ENCODE measurements at regions not wholly inside any gene's neighbourhood (a gene's known extent, or its start where the extent isn't known, plus 50 kb on each side); places are given as distances from the start of the nearest gene placed in this dataset.

DNA sequence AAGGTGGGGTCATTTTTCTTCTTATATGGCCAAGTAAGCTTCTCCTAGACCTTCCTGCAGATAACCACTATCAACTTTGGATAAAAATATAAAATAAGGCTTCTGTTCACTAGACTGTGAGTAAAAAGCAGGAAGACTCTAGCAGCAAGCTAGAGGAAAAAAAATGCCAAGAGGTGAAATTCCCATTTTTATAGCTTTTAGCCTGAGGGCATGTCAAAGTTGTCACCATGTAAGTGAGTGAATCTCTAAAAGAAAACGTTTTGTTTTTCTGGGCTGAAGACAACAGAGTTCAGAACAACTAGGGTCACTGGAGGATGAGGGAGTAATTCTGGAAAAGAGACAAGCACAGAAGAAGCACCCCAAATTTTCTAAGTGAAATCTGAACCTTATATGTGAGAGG, 143.9 kb upstream of the DIO3 start:
- no peak for DNase-seq (ENCODE audit: low spot score)
- TF ChIP-seq, protein P1, sequence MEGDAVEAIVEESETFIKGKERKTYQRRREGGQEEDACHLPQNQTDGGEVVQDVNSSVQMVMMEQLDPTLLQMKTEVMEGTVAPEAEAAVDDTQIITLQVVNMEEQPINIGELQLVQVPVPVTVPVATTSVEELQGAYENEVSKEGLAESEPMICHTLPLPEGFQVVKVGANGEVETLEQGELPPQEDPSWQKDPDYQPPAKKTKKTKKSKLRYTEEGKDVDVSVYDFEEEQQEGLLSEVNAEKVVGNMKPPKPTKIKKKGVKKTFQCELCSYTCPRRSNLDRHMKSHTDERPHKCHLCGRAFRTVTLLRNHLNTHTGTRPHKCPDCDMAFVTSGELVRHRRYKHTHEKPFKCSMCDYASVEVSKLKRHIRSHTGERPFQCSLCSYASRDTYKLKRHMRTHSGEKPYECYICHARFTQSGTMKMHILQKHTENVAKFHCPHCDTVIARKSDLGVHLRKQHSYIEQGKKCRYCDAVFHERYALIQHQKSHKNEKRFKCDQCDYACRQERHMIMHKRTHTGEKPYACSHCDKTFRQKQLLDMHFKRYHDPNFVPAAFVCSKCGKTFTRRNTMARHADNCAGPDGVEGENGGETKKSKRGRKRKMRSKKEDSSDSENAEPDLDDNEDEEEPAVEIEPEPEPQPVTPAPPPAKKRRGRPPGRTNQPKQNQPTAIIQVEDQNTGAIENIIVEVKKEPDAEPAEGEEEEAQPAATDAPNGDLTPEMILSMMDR (IDR thresholded peaks at IDR 0.05; ENCODE audit: extremely low read depth, missing control alignments), result no peak

DNA sequence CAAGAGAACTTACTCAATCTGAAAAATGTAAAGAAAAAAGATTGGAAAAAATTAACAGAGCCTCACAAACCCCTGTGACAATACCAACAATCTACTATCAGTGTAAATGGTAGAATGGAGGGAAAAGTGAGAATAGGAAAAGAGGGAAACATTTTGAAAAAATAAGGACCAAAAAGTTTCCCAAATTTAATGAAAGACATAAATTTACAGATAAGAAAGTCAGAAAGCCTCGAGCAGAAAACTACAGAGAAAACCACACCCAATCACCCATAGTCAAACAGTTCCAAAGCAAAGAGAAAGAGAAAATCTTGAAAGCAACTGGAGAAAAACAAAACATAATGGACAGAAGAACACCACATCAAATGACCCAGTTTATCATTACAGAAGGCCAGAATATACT, 142.7 kb upstream of the DIO3 start:
- DNase-seq (ENCODE audit: low spot score), result no peak
- TF ChIP-seq, protein P1 (IDR thresholded peaks at IDR 0.05; ENCODE audit: extremely low read depth, missing control alignments), result no peak

DNA sequence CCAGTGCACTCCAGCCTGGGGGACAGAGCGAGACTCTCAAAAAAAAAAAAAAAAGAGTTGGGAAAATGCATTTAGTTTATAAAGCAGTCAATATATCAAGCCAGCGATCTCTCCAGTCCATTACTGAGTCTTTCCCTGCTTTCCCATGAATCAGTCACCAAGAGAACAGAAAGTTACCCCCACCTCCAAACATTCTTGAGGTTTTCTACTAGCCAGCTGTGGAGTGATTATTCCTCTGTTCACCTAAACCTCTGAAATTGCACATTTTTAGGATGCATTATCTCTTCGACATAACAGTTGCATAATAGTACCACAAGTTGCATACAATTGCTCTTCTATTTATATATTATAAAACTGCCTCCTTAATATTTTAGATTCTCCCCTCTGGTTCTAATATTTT, 134.8 kb upstream of the DIO3 start:
- TF ChIP-seq, protein P1 (IDR thresholded peaks at IDR 0.05; ENCODE audit: extremely low read depth, missing control alignments), result no peak
- DNase-seq (ENCODE audit: low spot score), result no peak

DNA sequence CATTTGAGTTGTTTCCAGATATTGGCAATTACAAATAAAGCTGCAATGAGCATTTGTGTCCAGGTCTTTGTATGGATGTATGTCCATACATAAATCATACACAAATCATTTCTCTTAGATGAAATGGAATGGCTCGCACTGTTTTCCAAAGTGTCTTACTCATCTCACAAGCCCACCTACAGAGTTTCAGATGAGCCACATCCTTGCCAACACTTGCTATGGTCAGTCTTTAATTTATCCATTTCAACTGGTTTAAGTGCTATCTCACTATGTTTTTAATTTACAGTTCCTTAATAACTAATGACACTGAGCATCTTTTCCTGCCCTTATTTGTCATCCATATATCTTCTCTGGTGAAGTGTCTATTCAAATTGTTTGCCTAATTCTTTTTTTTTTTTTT, 132.9 kb upstream of the DIO3 start:
- TF ChIP-seq, protein P1 (IDR thresholded peaks at IDR 0.05; ENCODE audit: extremely low read depth, missing control alignments), result no peak

DNA sequence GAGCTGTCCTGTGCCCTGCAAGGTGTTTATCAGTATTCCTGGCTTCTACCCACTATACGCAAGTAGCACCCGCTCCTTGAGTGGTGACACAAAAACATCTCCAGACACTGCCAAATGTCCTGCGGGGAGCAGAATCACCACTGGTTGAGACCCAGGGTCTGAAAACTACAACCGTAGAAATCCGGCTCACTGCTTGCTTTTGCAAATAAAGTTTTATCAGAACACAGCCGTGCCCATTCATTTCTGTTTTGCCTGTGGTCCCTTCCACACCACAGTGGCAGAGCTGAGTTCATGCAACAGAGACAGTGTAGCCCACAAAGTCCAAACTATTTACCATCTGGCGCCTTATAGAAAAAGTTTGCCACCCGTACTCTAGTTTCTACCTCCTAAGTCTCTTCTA, 125.7 kb upstream of the DIO3 start:
- no peak for DNase-seq (ENCODE audit: low spot score)
- TF ChIP-seq, protein P1 (IDR thresholded peaks at IDR 0.05; ENCODE audit: extremely low read depth, missing control alignments), result no peak

More for the DNA sequence above, 132.9 kb upstream of the DIO3 start:
- DNase-seq (ENCODE audit: low spot score), result no peak

DNA sequence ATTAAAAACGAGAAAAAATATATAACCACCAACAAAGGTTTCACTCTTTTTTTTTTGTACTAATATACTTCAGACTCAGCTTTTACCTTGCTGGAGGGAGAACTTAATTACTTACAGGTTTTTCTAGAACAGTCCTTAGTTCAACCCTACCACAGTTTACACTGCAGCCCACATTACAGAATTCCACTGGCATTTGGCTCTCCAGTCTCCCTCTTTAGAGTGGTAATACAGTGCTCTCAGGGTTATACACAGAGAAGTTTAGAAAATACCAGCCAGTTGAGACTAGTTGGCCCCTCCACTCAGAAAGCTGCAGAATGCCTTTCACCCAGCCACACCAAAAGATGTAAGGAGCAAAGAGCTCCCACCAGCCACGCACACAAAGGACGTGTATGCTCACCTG, 122.3 kb upstream of the DIO3 start:
- no peak for DNase-seq (ENCODE audit: low spot score)
- TF ChIP-seq, protein P1 (IDR thresholded peaks at IDR 0.05; ENCODE audit: extremely low read depth, missing control alignments), result no peak

DNA sequence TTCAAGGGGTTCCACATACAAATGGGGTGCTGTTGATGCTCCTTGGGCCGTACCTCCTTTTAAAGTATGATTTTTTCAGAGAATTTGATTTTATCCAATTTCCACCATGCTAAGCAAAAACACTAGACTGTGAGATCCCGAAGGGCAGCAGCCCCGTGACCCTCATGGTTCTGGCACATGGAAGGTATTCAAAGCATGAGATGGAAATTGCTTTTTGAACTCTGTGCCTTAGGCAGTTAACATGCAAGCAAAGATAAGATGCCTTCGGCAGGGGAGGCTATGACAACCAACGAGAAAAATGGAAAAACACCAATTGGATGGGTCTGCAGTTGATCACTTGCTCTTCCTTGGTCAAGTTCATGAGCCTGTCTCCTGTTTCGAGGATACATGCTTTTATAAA, 120.8 kb upstream of the DIO3 start:
- DNase-seq (ENCODE audit: low spot score), result no peak
- TF ChIP-seq, protein P1 (IDR thresholded peaks at IDR 0.05; ENCODE audit: extremely low read depth, missing control alignments), result no peak

Data from GM20000 (cell line).